Gastroesophageal sphincter (tissue), 4 donors: ENCODE measurements at regions not wholly inside any gene's neighbourhood (a gene's known extent, or its start where the extent isn't known, plus 50 kb on each side); places are given as distances from the start of the nearest gene placed in this dataset.

ENCODE experiments used
- ATAC-seq: fragments of 150-250 bp; one replicate; pipeline ENCODE4 v1.9.1; 2016; ENCODE audit warnings: mild to moderate bottlenecking, moderate library complexity
- H3K27ac ChIP-seq, 4 donors: fragments of 200-600 bp; sonication (generic) in 3 of 4; 1 replicate in 3 of 4; 2 replicates in 1 of 4; pipeline ENCODE4 v1.5.1; 2016 to 2019
- H3K27me3 ChIP-seq: fragments of 200-600 bp; sonication (generic); one replicate; pipeline ENCODE4 v1.5.1; 2019
- H3K36me3 ChIP-seq, 2 donors: fragments of 200-600 bp; sonication (generic); one replicate each; pipeline ENCODE4 v1.5.1; 2019; ENCODE audit warnings: control low read depth in 1 of 2
- H3K4me1 ChIP-seq, 3 donors: fragments of 200-600 bp; sonication (generic); 1 replicate in 2 of 3; 2 replicates in 1 of 3; pipeline ENCODE4 v1.5.1; 2016 to 2019; ENCODE audit warnings: control low read depth in 2 of 3
- H3K4me3 ChIP-seq, 2 donors: fragments of 200-600 bp; sonication (generic); one replicate each; pipeline ENCODE4 v1.5.1; 2019; ENCODE audit warnings: mild to moderate bottlenecking in 1 of 2, moderate library complexity in 1 of 2
- H3K9me3 ChIP-seq, 3 donors: fragments of 200-600 bp; sonication (generic); one replicate each; pipeline ENCODE4 v1.5.1; 2017 to 2019; ENCODE audit warnings: control low read depth in 2 of 3
- CTCF ChIP-seq, 4 experiments: fragments of 200-600 bp in 2 of 4; fragments of 450-650 bp in 2 of 4; sonication (generic) in 1 of 4; IDR thresholded peaks; one replicate each; pipeline ENCODE4 v1.5.1; 2017 to 2019; ENCODE audit warnings: antibody characterized with exemption in 4 of 4, mild to moderate bottlenecking in 2 of 4, moderate library complexity in 2 of 4
- EP300 ChIP-seq: sonication (generic); formaldehyde crosslinking; IDR thresholded peaks from one replicate; pipeline ENCODE4 v1.6.1; 2017; ENCODE audit warnings: antibody characterized with exemption, mild to moderate bottlenecking
- POLR2A ChIP-seq, 2 donors: fragments of 450-650 bp; IDR thresholded peaks; one replicate each; pipeline ENCODE4 v1.6.1; 2017; ENCODE audit warnings: antibody characterized with exemption in 2 of 2, mild to moderate bottlenecking in 2 of 2, moderate library complexity in 1 of 2
- POLR2AphosphoS5 ChIP-seq: sonication (generic); formaldehyde crosslinking; IDR thresholded peaks from one replicate; pipeline ENCODE4 v1.6.1; 2017; ENCODE audit warnings: antibody characterized with exemption
- WGBS, 2 donors: methylation state at CpG; one replicate each; pipeline ENCODE4 v1.1.5; 2018; ENCODE audit warnings: low coverage in 1 of 2; 5-methylcytosine and 5-hydroxymethylcytosine counted together

GRCh38 chr11:98007072-98007471 lies 1013.7 kb upstream of the CNTN5 start:
- H3K4me3 ChIP-seq: no peak overlapping the region
- no peaks in the 10 kb centered on the region for H3K36me3 ChIP-seq
- no peak for ATAC-seq
- H3K27ac ChIP-seq: no peak overlapping the region
- H3K27me3 ChIP-seq: no peaks in the 10 kb centered on the region
- no peaks in the 10 kb centered on the region for H3K9me3 ChIP-seq
- TF ChIP-seq EP300 (no peak), CTCF (IDR thresholded peaks at IDR 0.05) (no peak), POLR2AphosphoS5 (no peak)
- WGBS, 2 donors: 55 to 95% methylated on average over 2 of the region's 2 CpGs
- no peaks in the 10 kb centered on the region for H3K4me1 ChIP-seq

GRCh38 chr11:98027652-98028051 lies 993.1 kb upstream of the CNTN5 start:
- Histone ChIP-seq H3K9me3 (no peaks in the 10 kb centered on the region), H3K27me3 (no peaks in the 10 kb centered on the region), H3K4me3 (no peak overlapping the region), H3K36me3 (no peaks in the 10 kb centered on the region), H3K4me1 (no peaks in the 10 kb centered on the region), H3K27ac (no peak overlapping the region)
- ATAC-seq: no peak
- TF ChIP-seq EP300: no peak
- no peak for TF ChIP-seq CTCF (IDR thresholded peaks at IDR 0.05)
- no peak for TF ChIP-seq POLR2A (IDR thresholded peaks at IDR 0.05)
- 59 to 83% methylated on average over 2 of the region's 2 CpGs for whole genome bisulfite sequencing, 2 donors

- ATAC-seq: no peak
- Histone ChIP-seq H3K27ac (no peak overlapping the region), H3K27me3 (no peaks in the 10 kb centered on the region), H3K9me3 (no peaks in the 10 kb centered on the region), H3K4me3 (no peak overlapping the region), H3K36me3 (no peaks in the 10 kb centered on the region), H3K4me1 (no peaks in the 10 kb centered on the region)
- WGBS, 2 donors: 47 to 88% methylated on average over 1 of the region's 1 CpG
- TF ChIP-seq CTCF (IDR thresholded peaks at IDR 0.05) (no peak), POLR2AphosphoS5 (no peak), POLR2A (IDR thresholded peaks at IDR 0.05) (no peak), EP300 (no peak)
Observed at GRCh38 chr11:98029832-98030231, 990.9 kb upstream of the CNTN5 start.

- no peaks in the 10 kb centered on the region for H3K27me3 ChIP-seq
- H3K9me3 ChIP-seq: no peaks in the 10 kb centered on the region
- H3K4me3 ChIP-seq: no peak overlapping the region
- H3K36me3 ChIP-seq: no peaks in the 10 kb centered on the region
- ATAC-seq: no peak
- no peak overlapping the region for H3K27ac ChIP-seq
- 58 to 81% methylated on average over 5 of the region's 5 CpGs for WGBS, 2 donors
- no peaks in the 10 kb centered on the region for H3K4me1 ChIP-seq
- TF ChIP-seq POLR2A (IDR thresholded peaks at IDR 0.05) (no peak), POLR2AphosphoS5 (no peak), CTCF (IDR thresholded peaks at IDR 0.05) (no peak), EP300 (no peak)
Observed at GRCh38 chr11:98036810-98037209, 983.9 kb upstream of the CNTN5 start.

- no peaks in the 10 kb centered on the region for H3K9me3 ChIP-seq
- no peak overlapping the region for H3K4me3 ChIP-seq
- H3K36me3 ChIP-seq: no peaks in the 10 kb centered on the region
- H3K27ac ChIP-seq: no peak overlapping the region
- no peaks in the 10 kb centered on the region for H3K27me3 ChIP-seq
- ATAC-seq: no peak
- no peak for TF ChIP-seq POLR2A (IDR thresholded peaks at IDR 0.05)
- WGBS, 2 donors: 89 to 100% methylated on average over 4 of the region's 4 CpGs
- H3K4me1 ChIP-seq: no peaks in the 10 kb centered on the region
Observed at GRCh38 chr11:98040061-98040808, 980.5 kb upstream of the CNTN5 start.
